Neural cell (in vitro differentiated cells): ENCODE measurements at regions not wholly inside any gene's neighbourhood (a gene's known extent, or its start where the extent isn't known, plus 50 kb on each side); places are given as distances from the start of the nearest gene placed in this dataset.

Source experiments
- EP300 ChIP-seq: fragments of 450-650 bp; conservative IDR thresholded peaks from 2 replicates; pipeline ENCODE4 v1.6.1; 2014; ENCODE audit warnings: antibody characterized with exemption, mild to moderate bottlenecking, moderate library complexity; ENCODE audit not compliant: poor library complexity, severe bottlenecking
- EZH2 ChIP-seq: fragments of 200-600, 300-800 bp; shearing (Covaris generic), sonication (generic); IDR thresholded peaks from 2 replicates; pipeline ENCODE4 v1.6.1; 2014; ENCODE audit warnings: antibody characterized with exemption, low read length, borderline replicate concordance, mild to moderate bottlenecking; ENCODE audit not compliant: insufficient read depth, poor library complexity, severe bottlenecking
- POLR2AphosphoS5 ChIP-seq: IDR thresholded peaks from 2 replicates; pipeline ENCODE4 v1.6.1; 2012
- RAD21 ChIP-seq: fragments of 450-650 bp; conservative IDR thresholded peaks from 2 replicates; pipeline ENCODE4 v1.6.1; 2014; ENCODE audit warnings: antibody characterized with exemption, mild to moderate bottlenecking, moderate library complexity
- TF ChIP-seq, protein P1 (sequence below): fragments of 450-650 bp; IDR thresholded peaks from 2 replicates; pipeline ENCODE4 v1.5.1; 2014; ENCODE audit warnings: antibody characterized with exemption, mild to moderate bottlenecking, moderate library complexity; ENCODE audit not compliant: poor library complexity, severe bottlenecking

DNA sequence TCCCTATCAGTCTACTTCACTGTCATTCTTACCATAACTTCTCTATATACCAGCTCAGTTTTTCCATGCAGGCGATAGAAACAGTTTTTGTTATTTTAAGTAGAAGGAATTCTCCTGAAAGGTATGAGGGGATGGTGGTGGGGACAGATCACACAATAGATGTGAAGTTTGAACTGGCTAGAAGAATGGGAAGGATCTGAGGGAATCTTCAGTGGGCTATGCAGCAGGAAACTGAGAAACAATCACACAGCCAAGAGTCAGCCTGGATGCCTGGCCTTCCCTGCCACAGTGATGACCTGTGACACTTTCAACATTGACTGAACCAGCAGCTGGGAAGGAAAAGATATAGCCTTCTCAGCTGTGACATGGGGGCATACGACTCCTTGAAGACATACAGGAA, 329.1 kb upstream of the GULP1 start:
- TF ChIP-seq, protein P1, sequence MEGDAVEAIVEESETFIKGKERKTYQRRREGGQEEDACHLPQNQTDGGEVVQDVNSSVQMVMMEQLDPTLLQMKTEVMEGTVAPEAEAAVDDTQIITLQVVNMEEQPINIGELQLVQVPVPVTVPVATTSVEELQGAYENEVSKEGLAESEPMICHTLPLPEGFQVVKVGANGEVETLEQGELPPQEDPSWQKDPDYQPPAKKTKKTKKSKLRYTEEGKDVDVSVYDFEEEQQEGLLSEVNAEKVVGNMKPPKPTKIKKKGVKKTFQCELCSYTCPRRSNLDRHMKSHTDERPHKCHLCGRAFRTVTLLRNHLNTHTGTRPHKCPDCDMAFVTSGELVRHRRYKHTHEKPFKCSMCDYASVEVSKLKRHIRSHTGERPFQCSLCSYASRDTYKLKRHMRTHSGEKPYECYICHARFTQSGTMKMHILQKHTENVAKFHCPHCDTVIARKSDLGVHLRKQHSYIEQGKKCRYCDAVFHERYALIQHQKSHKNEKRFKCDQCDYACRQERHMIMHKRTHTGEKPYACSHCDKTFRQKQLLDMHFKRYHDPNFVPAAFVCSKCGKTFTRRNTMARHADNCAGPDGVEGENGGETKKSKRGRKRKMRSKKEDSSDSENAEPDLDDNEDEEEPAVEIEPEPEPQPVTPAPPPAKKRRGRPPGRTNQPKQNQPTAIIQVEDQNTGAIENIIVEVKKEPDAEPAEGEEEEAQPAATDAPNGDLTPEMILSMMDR: no peak
- no peak for TF ChIP-seq POLR2AphosphoS5
- TF ChIP-seq RAD21: no peak
- TF ChIP-seq EZH2: no peak
- TF ChIP-seq EP300: no peak
